GM19397 (cell line): ENCODE measurements at regions not wholly inside any gene's neighbourhood (a gene's known extent, or its start where the extent isn't known, plus 50 kb on each side); places are given as distances from the start of the nearest gene placed in this dataset.
"Not testable (repeated sequence)": the region's sequence is repeated elsewhere in the genome, so short reads cannot be mapped to it uniquely, and the experiment has no call there.

Experiments
- ATAC-seq: cut with Tn5 transposase; IDR thresholded peaks from one replicate; pipeline ENCODE4 v1.9.1; 2021; ENCODE audit warnings: mild to moderate bottlenecking, moderate library complexity; ENCODE audit not compliant: unreplicated experiment

DNA sequence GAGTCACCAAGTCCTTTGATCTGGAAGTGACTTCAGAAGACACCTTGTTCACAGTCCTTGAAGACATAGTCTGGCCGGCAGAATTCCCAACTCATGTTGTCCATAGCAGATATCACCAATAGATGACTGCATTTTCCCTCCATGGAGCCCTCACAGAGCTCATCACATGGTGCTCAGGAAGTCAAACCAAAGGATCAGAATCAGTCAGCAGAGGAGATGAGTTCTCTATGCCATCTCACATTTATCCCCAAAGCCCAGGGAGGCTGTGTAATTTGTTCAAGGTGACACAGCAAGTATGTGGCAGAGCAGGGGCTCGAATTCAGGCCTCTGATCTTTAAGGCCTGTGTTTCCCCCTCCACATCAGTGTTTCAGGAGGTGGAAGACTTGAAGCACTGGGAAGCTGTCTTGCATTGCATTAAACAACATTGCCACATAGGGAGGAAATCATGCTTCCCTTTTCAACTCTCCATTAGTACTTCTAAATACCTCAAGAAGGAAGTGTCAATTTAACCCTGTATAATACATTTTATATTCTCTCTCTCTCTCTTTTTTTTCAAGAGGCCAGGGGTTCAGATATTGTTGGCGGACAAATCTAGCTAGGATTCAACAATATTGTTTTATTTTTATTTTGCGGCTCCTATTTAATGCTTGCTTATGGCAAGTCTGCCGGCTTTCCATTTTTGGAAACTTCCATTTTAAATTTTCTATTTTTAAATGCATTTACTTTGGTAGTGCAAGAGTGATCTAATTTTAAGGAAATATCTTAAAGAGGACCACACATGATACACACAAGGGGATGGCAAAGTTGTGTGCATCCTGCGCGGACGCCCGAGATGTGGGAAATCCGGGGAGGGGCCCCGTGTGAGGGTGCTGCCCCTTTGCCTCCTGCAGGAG, 61.9 kb downstream of the NPIPB5 start:
- ATAC-seq = not testable (repeated sequence)

DNA sequence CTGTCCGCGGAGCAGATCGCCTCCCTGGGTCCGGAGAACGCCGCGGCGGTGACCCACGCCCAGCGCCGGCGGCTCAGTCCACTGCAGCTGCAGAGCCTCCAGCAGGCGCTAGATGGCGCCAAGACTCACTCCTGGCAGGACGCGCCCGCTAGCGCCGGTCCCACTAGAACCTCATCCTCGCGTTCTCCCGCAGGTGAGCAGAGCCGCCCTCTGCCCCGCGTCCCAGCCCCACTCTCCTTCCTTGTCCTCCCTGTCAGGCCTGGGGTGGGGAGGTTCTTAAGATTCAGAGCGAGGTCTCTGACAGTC, 62.5 kb downstream of the NPIPB5 start:
- peak; percentile 73 for ATAC-seq

DNA sequence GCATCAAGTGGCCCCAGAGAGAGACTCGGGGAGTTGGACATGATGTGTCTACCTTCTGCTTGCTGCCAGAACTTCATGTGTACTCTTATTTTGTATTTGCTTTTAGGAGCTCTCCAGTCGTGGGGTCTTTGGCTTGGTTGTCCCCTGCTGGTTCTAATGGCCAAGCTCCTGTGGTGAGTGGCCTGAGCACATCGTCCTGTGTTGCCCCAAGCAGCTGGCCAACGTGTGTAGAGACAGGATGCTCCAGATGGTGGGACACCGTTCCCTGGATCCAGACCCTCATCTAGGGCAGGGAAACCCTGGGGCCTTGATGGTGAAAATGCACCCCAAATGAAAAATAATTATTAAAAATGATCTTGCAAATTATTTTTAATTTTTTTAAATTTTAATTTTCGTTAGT, 65.8 kb downstream of the NPIPB5 start:
- ATAC-seq = not testable (repeated sequence)

DNA sequence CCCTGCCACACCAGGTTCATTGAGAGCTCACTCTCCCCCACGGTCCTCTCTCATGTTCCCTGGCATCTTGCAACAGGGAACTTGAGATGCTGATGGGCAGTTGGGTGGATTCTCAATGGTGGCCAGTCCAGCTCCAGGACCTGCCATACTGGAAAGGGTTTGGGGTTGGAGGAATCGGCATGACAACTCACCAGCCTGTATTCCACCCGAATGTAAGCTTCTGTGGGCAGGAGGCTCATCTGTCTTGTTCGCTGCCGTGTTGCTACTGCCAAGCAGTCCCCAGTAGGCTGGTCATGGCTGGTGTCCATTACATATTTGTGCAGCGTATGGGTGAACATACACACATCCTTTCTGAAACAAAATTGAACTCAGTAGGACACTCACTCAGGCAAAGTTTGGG, 72.5 kb downstream of the NPIPB5 start:
- ATAC-seq = not testable (repeated sequence)

DNA sequence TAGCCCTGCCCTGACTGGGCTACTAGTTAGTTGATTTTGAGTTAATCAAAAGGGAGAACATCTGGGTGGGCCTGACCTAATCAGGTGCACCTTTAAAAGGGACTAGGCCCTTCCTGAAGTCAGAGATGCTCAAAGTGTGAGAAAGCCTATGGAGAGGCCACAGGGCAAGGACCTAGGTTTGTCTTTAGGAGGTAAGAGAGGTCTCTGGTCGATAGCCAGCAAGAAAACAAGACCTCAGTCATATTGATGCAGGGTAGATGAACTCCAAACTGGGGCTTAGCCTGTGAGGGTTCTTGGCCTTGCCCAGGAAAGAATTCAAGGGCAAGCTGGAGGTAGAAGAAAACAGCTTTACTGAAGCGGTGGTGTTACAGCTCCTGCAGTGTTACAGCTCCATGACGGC, 73.8 kb downstream of the NPIPB5 start:
- ATAC-seq = not testable (repeated sequence)

DNA sequence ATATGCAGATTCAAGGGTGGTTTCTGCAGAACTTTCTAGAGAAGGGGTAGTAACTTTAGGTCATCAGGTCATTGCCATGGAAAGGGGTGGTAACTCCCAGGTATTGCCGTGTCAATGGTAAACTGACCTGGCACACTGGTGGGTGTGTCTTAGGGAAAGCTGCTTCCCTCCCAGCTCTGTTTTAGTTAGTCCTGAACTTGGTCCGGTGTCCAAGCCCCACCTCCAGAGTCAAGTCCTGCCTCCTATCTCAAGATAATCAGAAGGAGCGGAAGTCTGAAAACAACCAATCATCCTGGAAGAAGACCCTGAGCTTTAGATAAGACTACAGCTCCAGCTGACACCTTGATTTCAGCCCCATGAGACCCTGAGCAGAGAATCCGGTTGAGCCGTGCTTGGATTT, 74.2 kb downstream of the NPIPB5 start:
- ATAC-seq = not testable (repeated sequence)

DNA sequence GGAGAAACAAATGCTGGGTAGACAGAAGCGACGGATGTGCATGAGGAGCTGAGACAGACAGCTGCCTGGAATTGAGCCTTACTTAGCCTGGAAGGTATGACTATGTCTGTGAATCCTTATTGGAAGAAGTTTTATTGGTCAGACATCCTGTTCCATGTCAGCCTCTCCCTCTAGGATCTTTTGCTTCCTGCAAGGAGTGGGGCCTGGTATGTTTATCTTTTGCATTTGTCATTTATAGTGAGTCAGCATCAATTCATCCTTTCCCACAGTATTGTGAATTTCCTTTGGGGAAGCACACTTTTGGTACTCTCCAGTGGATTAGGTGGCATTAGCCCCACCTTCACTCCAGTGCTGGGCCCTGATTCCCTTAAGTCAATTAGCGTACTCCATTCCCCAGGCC, 74.7 kb downstream of the NPIPB5 start:
- ATAC-seq = not testable (repeated sequence)

DNA sequence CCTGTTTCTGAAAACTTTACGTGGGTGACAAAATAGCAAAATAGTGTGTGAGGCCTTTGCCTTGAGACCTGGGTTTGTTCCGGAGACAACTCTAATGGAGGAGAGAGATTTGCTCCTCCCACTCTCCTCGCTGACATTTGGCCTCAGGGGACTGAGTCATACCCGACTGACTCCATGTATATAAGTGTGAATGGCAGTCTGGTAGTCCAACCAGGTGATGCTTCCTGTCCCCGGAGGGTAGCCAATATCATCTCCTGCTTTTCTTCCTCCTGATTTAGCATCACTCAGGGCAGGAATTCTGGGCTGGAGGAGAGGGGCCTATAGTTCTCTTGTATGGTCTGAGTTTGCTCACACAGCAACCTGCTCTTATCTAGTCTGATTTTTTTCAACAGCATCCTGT, 76.0 kb downstream of the NPIPB5 start:
- ATAC-seq = not testable (repeated sequence)

DNA sequence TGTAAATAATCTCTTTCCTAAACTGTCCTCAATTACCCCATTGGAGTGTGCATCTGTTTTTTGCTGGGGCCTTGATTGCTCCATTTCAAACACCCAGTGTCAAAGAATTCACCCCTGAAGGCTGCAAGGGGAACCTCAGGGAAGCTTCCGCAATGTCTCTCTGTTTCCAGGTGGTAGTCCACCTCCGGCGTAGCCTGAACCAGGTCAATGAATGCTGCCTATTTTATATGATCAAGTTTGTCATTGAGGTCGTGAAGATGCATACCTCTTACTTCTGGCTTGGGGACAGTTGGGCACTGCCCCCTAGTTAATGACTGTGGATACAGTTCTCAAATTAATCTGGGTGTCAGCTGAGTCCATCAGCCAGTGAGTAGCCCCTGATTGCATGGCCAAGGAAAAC, 79.1 kb downstream of the NPIPB5 start:
- not testable (repeated sequence) for ATAC-seq

DNA sequence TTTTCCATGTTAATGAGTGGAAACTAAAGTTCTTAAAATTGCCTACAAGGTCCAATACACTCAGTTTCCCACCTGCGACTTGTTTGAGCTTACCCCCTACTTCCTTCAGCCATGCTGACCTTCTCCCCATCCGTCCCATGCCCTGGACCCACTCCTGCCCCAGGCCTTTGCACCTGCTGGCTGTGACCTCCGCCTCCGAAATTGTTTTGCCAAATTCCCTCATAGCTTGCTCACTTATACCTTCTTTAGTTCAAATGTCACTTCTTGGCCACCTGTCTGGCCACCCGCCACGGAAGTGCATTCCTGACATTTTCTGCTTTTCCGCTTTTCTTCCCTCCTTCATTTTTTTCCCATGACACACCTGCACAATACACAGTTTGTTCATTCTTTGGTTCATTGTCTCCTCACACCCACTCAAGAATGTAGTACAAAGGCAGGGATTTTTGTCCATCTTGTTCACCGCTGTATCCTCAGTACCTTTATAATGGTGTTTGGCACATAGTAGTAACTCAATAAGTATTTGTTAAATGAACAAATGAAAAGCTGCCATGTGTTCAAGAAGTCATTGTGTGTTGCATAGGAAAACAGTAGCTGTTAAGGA, 85.9 kb downstream of the NPIPB5 start:
- ATAC-seq = not testable (repeated sequence)

DNA sequence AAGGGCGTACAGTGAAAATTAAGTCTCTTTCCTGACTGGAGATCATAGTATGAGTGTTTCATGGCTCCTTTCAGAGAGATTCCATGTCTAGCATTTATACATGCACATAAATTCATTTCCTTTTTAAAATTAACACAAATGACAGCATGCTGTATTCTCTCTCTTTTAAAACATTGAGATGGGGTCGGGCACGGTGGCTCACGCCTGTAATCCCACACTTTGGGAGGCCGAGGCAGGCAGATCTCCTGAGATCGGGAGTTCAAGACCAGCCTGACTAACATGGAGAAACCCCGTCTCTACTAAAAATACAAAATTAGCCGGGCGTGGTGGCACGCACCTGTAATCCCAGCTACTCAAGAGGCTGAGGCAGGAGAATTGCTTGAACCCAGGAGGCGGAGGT, 93.1 kb downstream of the NPIPB5 start:
- not testable (repeated sequence) for ATAC-seq

DNA sequence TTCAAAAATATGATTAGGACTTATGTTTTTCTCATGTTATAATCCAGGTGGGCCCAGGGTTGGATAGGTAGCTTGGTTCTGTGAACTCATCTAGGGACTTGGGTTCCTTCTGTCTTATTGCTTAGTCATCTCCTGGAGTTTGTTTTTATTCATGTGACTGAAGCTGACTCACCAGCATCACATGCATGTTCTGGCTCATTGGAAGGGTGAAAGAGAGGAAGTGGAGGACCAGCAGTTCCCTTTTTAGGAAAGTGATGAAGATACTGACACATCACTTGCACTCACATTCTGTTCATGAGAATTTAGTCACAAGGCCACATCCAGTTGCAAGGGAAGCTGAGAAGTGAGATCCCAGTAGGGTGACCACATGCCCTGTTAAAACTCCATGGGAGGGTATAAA, 95.9 kb downstream of the NPIPB5 start:
- ATAC-seq = not testable (repeated sequence)

DNA sequence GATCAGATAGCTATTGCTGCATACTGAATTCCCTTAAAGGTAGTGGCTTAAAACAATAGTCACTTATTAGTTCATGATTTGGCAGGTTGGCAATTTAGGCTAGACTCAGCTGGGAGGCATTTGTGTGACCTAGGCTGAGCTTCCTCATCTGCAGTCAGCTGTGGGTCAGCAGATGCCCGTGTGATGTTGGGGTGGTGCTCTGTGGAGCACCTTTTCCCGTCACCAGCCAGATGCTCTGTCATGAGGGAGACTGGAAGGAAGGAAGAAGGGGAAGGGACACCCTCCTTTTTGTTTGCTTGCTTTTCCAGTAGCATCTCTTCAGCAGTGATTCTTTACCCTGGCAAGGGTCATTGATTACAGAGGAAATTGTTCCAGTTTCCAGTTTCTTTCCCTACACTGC, 99.1 kb downstream of the NPIPB5 start:
- ATAC-seq = not testable (repeated sequence)

DNA sequence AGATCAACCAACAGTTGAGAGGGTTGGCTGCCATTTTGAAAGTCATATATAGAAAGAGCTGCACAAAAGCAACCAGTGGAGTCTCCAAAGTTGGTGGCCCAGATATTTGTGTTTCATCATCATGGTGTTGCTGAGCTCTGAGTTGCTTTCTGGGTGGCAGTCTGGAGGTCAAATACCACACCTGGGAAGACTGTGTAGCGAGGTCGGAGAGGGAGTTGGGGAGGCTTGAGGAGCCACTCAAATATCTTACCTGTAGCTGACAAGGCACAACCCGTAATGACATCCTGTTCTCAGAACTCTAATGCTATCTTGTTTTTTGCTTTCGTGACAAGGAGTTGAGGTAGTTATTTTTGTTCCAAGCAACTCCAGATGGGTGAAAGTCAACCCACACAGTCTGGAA, 100.4 kb downstream of the NPIPB5 start:
- not testable (repeated sequence) for ATAC-seq

DNA sequence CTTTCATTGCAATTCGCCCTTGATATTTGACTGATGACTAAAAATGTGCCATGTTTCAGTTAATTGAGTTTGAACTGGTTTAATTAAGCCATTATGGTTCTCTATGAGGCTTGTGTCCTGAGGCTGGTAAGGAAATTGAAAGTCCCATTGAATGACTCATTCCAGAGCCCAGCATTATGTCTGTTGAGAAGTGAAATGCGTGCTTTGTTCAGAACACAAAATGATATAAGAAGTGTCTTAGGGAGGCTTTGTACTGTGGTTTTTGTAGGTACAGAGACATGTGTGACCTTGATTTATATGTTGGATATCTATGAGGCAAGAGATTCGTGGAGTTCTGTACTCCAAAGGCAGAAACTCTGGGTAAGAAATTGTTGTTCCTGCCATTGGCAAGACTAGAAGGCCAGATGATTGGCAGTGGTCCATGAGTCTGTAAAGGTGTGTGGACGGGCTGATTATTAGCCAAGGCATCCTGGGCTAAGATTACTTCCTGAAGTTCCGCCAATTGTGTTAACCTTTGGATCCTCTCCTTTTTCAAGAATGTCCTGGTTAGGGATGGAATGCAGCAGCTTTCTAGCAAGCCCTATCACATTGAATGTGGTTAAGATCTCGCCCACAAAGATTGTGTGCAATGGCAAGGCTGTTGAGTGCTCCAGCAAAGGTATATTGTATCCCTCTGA, 103.7 kb downstream of the NPIPB5 start:
- ATAC-seq = no peak

DNA sequence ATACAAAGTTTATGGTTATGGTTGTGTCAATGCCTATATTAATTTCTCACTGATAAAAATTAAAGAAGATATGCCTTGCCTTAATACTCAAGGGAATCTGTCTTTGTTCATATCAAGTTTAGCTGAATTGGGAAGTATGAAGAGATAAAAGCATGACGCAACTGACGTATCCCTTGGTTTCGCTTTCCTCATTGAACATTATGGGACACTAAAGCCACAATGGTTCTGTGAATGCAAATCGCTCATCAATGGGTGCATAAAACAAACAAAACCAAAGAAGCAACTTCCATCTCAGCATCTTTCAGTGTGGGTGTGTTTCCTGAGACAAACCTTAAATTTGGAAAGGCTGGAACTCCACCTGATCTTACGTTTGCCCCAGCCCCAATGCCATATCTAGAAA, 108.2 kb downstream of the NPIPB5 start:
- ATAC-seq = no peak

DNA sequence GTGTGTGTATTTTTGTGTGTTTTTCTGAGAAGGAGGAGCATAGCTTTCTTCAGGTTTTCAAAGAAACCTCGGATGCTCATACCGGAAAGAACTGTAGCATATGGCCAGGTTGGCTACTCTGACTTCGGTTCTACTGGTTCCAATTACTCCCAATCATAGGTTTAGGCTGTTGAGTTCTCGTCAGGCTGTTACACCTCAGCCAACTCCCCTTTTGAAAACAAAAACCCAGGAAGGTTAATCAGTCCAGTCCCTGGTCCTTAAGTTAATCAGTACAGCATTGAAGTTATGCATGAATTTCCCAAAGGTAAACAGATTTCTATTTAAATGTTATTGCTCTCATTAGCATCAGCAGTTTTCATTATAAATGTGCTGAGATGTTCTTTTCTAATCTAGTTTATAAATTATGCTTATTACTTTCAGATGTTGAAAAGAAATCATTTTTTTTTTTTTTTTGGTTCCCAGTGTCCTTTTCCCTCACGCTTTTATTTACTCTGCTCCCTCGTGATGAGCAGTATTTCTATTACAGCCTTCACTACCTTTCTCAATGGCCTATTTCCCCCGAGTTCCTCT, 111.0 kb downstream of the NPIPB5 start:
- no peak for ATAC-seq

DNA sequence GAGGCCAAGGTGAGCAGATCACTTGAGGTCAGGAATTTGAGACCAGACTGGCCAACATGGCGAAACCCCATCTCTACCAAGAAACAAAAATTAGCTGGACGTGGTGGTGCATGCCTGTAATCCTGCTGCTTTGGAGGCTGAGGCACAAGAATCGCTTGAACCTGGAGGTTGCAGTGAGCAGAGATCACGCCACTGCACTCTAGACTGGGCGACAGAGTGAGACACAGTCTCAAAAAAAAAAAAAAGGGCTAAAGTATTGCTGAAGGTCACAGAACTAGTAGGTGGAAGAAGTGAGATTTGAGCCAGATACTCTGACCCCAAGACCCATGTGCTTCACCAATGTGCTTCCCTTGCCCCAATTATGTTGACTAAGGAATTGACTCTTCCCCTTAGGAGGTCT, 112.0 kb downstream of the NPIPB5 start:
- ATAC-seq = no peak

DNA sequence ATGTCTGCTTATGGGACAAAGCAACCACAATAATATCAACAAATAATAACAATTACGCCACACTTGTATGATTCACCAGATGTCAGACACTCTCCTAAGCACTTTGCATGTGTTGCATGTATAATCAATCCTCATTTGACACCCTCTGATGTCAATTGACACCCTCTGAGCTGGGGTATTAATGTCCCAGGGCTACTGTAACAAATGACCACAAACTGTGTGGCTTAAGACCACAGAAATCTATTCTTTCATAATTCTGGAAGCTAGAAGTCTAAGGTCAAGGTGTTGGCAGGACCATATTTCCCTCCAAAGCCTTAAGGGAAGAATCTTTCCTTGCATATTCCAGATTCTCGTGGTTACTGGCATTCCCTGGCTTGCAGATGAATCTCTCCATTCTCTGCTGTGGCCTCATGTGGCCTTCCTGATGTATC, 112.7 kb downstream of the NPIPB5 start:
- no peak for ATAC-seq

DNA sequence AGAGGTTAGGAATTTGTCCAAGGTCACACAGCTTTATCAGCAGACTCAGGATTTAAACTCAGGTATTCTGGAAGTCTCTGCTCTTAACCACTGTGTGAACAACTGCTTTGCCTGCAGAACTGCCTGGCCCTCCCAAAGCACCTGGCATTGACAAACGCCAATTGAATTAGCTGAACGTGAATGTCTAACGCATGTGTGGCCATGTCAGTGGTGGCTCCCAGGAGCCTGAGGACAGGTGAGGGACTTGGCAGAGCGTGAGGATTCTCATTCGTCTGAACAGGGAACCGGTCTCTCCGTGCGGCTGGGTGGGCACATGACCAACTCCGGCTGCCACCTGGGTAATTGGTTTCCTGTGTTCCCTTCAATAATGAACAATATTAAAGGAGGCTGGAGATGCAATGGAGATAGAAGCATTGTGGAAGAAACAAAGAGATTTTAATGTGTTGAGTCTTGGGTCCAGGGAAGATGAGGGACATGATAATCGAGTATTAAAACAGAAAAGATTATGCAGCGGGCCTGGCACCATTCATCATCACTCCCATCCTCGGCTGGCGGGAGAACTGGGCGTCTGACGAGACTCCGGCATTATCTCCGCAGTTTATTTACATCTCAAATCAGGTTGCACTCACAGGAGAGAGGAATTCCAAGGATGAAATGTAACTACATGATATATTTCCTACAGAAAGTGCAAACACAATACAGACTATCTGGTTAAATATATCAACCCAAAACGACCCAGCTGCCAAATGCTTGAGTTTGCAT, 113.5 kb downstream of the NPIPB5 start:
- no peak for ATAC-seq
